Gastroesophageal sphincter (tissue), 3 donors: ENCODE measurements at regions not wholly inside any gene's neighbourhood (a gene's known extent, or its start where the extent isn't known, plus 50 kb on each side); places are given as distances from the start of the nearest gene placed in this dataset.
"Not testable (repeated sequence)": the region's sequence is repeated elsewhere in the genome, so short reads cannot be mapped to it uniquely, and the experiment has no call there.

Experiments
- EP300 ChIP-seq: sonication (generic); formaldehyde crosslinking; IDR thresholded peaks from one replicate; pipeline ENCODE4 v1.6.1; 2017; ENCODE audit warnings: antibody characterized with exemption, mild to moderate bottlenecking
- POLR2A ChIP-seq, 2 donors: fragments of 450-650 bp; IDR thresholded peaks; one replicate each; pipeline ENCODE4 v1.6.1; 2017; ENCODE audit warnings: antibody characterized with exemption in 2 of 2, mild to moderate bottlenecking in 2 of 2, moderate library complexity in 1 of 2
- POLR2AphosphoS5 ChIP-seq: sonication (generic); formaldehyde crosslinking; IDR thresholded peaks from one replicate; pipeline ENCODE4 v1.6.1; 2017; ENCODE audit warnings: antibody characterized with exemption
- TF ChIP-seq, protein P1 (sequence below), 4 experiments: fragments of 200-600 bp in 2 of 4; fragments of 450-650 bp in 2 of 4; sonication (generic) in 1 of 4; IDR thresholded peaks; one replicate each; pipeline ENCODE4 v1.5.1; 2017 to 2019; ENCODE audit warnings: antibody characterized with exemption in 4 of 4, mild to moderate bottlenecking in 2 of 4, moderate library complexity in 2 of 4

DNA sequence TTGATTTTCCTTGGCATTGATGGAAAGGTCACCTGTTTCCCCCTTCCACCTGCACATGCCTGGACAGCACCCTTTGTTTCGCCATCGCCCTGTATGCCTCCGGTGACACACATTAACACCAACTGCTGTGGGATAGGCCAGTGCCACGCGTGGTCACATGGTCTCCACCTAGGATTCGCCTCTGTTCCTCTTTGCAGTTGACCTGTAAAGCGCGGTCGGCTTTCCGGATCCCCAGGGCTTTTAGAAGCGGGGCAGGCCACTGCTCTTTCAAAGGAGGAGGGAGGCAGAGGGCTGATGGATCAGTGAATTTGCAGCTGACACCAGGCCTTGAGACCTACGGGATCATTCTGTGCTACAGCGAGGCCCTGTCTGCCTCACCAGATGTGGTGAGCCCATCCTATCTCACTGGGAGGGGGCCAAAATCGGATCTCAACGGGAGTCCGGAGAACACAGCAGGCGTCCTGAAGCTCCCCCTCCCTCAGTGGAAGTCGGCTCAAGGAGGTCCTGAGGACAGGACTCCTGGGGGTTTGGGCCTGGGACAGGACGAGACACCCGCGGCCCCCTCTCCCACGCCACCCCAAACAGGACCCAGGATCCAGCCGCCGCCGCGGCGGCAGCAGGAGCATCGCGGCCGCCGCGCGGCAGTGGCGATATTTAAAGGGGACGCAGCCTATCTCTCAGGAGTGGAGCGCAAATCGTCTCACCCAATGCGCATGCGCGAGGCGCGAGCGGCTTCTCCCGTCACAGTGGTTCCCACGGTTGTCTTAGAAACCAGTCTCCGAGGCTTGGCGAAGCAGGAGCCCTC, 973.8 kb upstream of the DEFB115 start:
- TF ChIP-seq, protein P1, sequence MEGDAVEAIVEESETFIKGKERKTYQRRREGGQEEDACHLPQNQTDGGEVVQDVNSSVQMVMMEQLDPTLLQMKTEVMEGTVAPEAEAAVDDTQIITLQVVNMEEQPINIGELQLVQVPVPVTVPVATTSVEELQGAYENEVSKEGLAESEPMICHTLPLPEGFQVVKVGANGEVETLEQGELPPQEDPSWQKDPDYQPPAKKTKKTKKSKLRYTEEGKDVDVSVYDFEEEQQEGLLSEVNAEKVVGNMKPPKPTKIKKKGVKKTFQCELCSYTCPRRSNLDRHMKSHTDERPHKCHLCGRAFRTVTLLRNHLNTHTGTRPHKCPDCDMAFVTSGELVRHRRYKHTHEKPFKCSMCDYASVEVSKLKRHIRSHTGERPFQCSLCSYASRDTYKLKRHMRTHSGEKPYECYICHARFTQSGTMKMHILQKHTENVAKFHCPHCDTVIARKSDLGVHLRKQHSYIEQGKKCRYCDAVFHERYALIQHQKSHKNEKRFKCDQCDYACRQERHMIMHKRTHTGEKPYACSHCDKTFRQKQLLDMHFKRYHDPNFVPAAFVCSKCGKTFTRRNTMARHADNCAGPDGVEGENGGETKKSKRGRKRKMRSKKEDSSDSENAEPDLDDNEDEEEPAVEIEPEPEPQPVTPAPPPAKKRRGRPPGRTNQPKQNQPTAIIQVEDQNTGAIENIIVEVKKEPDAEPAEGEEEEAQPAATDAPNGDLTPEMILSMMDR (IDR thresholded peaks at IDR 0.05), result not testable (repeated sequence)
- TF ChIP-seq POLR2AphosphoS5; POLR2A (IDR thresholded peaks at IDR 0.05); EP300: not testable (repeated sequence)
